ENCODE measurements at regions not wholly inside any gene's neighbourhood (a gene's known extent, or its start where the extent isn't known, plus 50 kb on each side); places are given as distances from the start of the nearest gene placed in this dataset.

GRCh38 chr14:101082436-101083384 lies 179.2 kb upstream of the RTL1 start:
- TF ChIP-seq CTCF (conservative IDR thresholded peaks at IDR 0.05), result no peak
- no peak for TF ChIP-seq ZFX (IDR thresholded peaks at IDR 0.05)
